ENCODE measurements at regions not wholly inside any gene's neighbourhood (a gene's known extent, or its start where the extent isn't known, plus 50 kb on each side); places are given as distances from the start of the nearest gene placed in this dataset.

DNA sequence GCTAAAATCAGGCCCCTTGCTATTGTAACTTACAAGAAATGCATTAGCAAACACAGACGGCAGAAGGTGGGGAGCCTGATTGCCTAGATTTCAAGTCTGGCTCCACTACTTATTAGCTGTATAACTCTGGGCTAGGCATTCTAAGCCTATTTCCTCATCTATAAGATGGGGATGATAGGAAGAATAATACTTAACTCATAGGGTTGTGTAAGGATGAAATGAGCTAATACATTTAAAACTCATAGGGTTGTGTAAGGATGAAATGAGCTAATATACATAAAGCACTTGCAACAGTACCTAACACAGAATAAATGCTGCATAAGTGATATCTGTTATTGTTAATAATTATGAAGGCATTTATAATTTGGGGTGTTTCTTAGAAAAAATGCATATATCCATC, 60.1 kb upstream of the DIO2 start:
- H3K79me2 ChIP-seq (ENCODE audit: low read length): no peaks in the 10 kb centered on the region

DNA sequence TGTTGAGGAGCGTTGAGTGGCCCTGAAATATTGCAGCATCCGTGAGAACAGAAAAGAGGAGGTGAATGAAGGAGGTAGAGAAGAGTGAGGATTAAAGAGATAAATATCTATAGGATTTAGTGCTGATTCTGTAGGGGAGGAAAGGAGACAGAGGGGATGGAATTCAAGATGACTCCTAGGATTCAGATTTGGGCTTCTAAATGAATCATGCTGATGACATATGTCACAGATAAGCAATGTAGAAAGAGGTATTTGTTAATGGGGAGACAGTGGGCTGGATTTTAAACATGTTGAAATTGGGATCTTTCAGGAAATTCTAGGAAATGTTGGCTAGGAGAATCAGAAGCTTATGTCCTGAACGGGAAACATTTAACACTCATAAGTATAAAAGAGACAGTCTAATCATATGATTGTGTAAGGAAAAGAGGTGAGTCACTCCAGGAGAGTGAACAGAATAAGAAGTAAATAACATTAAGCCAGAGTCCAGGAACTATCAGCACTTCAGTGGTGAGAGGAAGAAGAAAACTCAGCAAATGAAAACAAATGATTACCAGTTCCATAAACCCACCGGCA, 58.1 kb upstream of the DIO2 start:
- no peak overlapping the region for H3K27ac ChIP-seq (ENCODE audit: low read length)
- H3K27me3 ChIP-seq (replicated peaks; ENCODE audit: insufficient read depth, low read length): no peaks in the 10 kb centered on the region
- no peak overlapping the region for H3K4me2 ChIP-seq (ENCODE audit: low read depth, low read length)

More for the DNA sequence above, 60.1 kb upstream of the DIO2 start:
- DNase-seq: no peak
- Histone ChIP-seq H4K20me1 (ENCODE audit: insufficient read depth, low read length) (no peaks in the 10 kb centered on the region), H3K9me3 (replicated peaks; ENCODE audit: insufficient read depth, low read length) (no peaks in the 10 kb centered on the region), H3K36me3 (replicated peaks; ENCODE audit: insufficient read depth, low read length) (no peaks in the 10 kb centered on the region), H3K4me2 (ENCODE audit: low read depth, low read length) (no peak overlapping the region), H3K9ac (ENCODE audit: low read length) (no peak overlapping the region), H3K9me2 (replicated peaks; ENCODE audit: insufficient read depth, low read length) (no peaks in the 10 kb centered on the region), H3K4me1 (ENCODE audit: low read length) (no peaks in the 10 kb centered on the region), H3F3A (ENCODE audit: insufficient read depth, low read length) (no peaks in the 10 kb centered on the region), H3K27ac (ENCODE audit: low read length) (no peak overlapping the region), H2AFZ (ENCODE audit: low read length) (no peak overlapping the region), H3K27me3 (replicated peaks; ENCODE audit: insufficient read depth, low read length) (no peaks in the 10 kb centered on the region), H3K4me3 (ENCODE audit: low read length) (no peak overlapping the region)
- TF ChIP-seq EZH2 (optimal IDR thresholded peaks at IDR 0.05; ENCODE audit: low read depth, low read length) (no peak), EZH2phosphoT487 (IDR thresholded peaks at IDR 0.05; ENCODE audit: low read length) (no peak)
- TF ChIP-seq, protein P1, sequence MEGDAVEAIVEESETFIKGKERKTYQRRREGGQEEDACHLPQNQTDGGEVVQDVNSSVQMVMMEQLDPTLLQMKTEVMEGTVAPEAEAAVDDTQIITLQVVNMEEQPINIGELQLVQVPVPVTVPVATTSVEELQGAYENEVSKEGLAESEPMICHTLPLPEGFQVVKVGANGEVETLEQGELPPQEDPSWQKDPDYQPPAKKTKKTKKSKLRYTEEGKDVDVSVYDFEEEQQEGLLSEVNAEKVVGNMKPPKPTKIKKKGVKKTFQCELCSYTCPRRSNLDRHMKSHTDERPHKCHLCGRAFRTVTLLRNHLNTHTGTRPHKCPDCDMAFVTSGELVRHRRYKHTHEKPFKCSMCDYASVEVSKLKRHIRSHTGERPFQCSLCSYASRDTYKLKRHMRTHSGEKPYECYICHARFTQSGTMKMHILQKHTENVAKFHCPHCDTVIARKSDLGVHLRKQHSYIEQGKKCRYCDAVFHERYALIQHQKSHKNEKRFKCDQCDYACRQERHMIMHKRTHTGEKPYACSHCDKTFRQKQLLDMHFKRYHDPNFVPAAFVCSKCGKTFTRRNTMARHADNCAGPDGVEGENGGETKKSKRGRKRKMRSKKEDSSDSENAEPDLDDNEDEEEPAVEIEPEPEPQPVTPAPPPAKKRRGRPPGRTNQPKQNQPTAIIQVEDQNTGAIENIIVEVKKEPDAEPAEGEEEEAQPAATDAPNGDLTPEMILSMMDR (IDR thresholded peaks at IDR 0.05; ENCODE audit: low read length): no peak

DNA sequence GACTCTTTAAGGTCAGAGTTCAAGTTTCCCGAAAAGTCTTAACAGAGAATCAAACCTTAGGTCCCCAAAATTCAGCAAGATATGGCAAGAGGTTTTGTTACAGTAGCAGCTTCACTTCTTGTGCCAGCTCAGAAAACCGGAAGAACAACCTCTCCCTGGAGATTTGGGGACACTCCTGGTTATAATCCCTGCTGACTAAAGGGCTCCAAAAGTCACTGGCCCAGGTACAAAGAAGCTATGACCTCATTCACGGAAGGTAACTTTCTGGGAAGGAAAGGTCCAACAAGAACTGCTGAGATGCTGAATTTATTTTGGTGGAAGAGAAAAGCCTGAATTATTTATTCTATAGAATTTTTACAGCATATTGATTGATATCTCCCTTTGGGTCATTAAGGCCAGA, 55.6 kb upstream of the DIO2 start:
- TF ChIP-seq EZH2phosphoT487 (IDR thresholded peaks at IDR 0.05; ENCODE audit: low read length) (no peak), EZH2 (optimal IDR thresholded peaks at IDR 0.05; ENCODE audit: low read depth, low read length) (no peak)
- TF ChIP-seq, protein P1 (IDR thresholded peaks at IDR 0.05; ENCODE audit: low read length): no peak
- Histone ChIP-seq H2AFZ (ENCODE audit: low read length) (no peak overlapping the region), H3K4me2 (ENCODE audit: low read depth, low read length) (no peak overlapping the region), H3F3A (ENCODE audit: insufficient read depth, low read length) (no peaks in the 10 kb centered on the region), H3K9me3 (replicated peaks; ENCODE audit: insufficient read depth, low read length) (no peaks in the 10 kb centered on the region), H3K4me1 (ENCODE audit: low read length) (no peaks in the 10 kb centered on the region), H3K4me3 (ENCODE audit: low read length) (no peak overlapping the region), H4K20me1 (ENCODE audit: insufficient read depth, low read length) (no peaks in the 10 kb centered on the region), H3K9ac (ENCODE audit: low read length) (no peak overlapping the region), H3K9me2 (replicated peaks; ENCODE audit: insufficient read depth, low read length) (no peaks in the 10 kb centered on the region), H3K36me3 (replicated peaks; ENCODE audit: insufficient read depth, low read length) (no peaks in the 10 kb centered on the region), H3K27me3 (replicated peaks; ENCODE audit: insufficient read depth, low read length) (no peaks in the 10 kb centered on the region), H3K27ac (ENCODE audit: low read length) (no peak overlapping the region), H3K79me2 (ENCODE audit: low read length) (no peaks in the 10 kb centered on the region)
- no peak for DNase-seq

More for the DNA sequence above, 58.1 kb upstream of the DIO2 start:
- Histone ChIP-seq H4K20me1 (ENCODE audit: insufficient read depth, low read length) (no peaks in the 10 kb centered on the region), H3K4me1 (ENCODE audit: low read length) (no peaks in the 10 kb centered on the region), H3K9me3 (replicated peaks; ENCODE audit: insufficient read depth, low read length) (no peaks in the 10 kb centered on the region), H3F3A (ENCODE audit: insufficient read depth, low read length) (no peaks in the 10 kb centered on the region), H3K4me3 (ENCODE audit: low read length) (no peak overlapping the region), H3K9me2 (replicated peaks; ENCODE audit: insufficient read depth, low read length) (no peaks in the 10 kb centered on the region), H3K9ac (ENCODE audit: low read length) (no peak overlapping the region), H2AFZ (ENCODE audit: low read length) (no peak overlapping the region), H3K79me2 (ENCODE audit: low read length) (no peaks in the 10 kb centered on the region), H3K36me3 (replicated peaks; ENCODE audit: insufficient read depth, low read length) (no peaks in the 10 kb centered on the region)
- no peak for DNase-seq
- TF ChIP-seq EZH2 (optimal IDR thresholded peaks at IDR 0.05; ENCODE audit: low read depth, low read length): no peak
- TF ChIP-seq EZH2phosphoT487 (IDR thresholded peaks at IDR 0.05; ENCODE audit: low read length): no peak
- TF ChIP-seq, protein P1 (IDR thresholded peaks at IDR 0.05; ENCODE audit: low read length): no peak
